ENCODE measurements at regions not wholly inside any gene's neighbourhood (a gene's known extent, or its start where the extent isn't known, plus 50 kb on each side); places are given as distances from the start of the nearest gene placed in this dataset.
"Not testable (repeated sequence)": the region's sequence is repeated elsewhere in the genome, so short reads cannot be mapped to it uniquely, and the experiment has no call there.

DNA sequence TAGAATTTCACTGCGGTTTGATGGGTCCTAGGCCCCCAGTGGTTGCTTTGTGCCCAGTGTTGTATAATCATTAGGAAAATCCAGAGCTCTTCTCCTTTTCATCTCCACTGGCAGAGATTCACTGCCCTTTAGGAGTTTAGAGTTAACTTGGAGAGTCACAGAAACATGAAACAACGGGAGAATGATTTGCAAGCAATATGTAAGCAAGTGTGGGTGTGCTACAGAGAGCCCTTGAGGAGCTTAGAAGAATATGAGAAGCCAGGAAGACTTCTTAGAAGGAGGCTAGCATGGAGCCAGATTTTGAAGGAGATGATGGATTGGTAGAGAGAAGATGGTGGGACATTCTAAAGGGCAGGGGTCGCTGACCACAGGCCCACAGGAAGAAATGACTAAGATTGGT lies 327.3 kb downstream of the ZNF326 start:
- no peak for DNase-seq
- no peaks in the 10 kb centered on the region for H3K9me3 Mint-ChIP-seq
- CTCF ChIA-PET = no interaction called here
- H3K36me3 Mint-ChIP-seq = no peaks in the 10 kb centered on the region
- no peaks in the 10 kb centered on the region for H3K27me3 Mint-ChIP-seq
- H3K27ac Mint-ChIP-seq = no peak overlapping the region
- no peaks in the 10 kb centered on the region for H3K4me1 Mint-ChIP-seq
- no peak overlapping the region for H3K4me3 Mint-ChIP-seq

DNA sequence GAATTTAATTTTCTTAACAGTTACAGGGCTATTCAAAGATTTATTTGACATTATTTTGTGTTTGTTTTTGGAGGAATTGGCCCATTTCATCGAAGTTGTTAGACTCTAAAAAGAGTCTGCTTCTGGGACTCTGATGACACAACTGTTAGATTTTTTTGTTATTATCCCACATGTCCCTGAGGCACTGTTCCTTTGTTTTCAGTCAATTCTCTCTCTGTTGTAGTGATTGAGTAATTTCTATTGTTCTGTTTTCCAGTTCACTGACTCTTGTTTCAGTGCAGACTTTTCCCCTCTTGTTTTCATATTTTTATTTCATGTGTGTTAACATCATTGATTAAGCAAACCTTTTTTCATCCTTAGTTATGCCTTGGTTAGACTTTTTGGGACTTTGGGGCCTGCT lies 325.0 kb downstream of the ZNF326 start:
- Mint-ChIP-seq H3K27ac (no peak overlapping the region), H3K4me1 (no peaks in the 10 kb centered on the region), H3K36me3 (no peaks in the 10 kb centered on the region), H3K9me3 (no peaks in the 10 kb centered on the region), H3K4me3 (no peak overlapping the region), H3K27me3 (no peaks in the 10 kb centered on the region)
- DNase-seq = no peak
- CTCF ChIA-PET = no interaction called here

- no peak overlapping the region for H3K27ac Mint-ChIP-seq
- CTCF ChIA-PET = interaction anchor here (0.8 kb wide), 1 partner anchor 273 kb away, joined by 3 read pairs; no protein-coding TSS in a partner anchor
- no peaks in the 10 kb centered on the region for H3K36me3 Mint-ChIP-seq
These were observed 323.5 kb downstream of the ZNF326 start for GRCh38 chr1:90318431-90318830.

DNA sequence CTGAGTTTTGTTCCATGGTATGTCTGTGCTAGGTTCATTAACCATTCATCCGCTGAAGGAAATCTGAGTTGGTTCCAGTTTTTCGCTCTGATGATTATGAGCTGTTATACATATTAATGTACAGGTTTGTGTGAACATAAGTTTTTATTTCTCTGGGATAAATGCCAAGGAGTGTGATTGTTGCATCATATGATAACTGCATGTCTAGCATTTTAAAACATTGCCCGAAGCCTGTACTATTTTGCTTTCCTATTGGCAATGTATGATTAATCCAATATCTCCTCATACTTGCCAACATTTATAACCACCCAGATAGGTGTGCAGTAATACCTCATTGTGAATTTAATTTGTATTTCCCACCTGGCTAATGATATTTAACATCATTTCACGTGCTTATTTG lies 322.7 kb downstream of the ZNF326 start:
- Mint-ChIP-seq H3K27me3 (no peaks in the 10 kb centered on the region), H3K9me3 (no peaks in the 10 kb centered on the region), H3K4me1 (no peaks in the 10 kb centered on the region), H3K27ac (no peak overlapping the region), H3K4me3 (no peak overlapping the region), H3K36me3 (no peaks in the 10 kb centered on the region)
- no peak for DNase-seq
- CTCF ChIA-PET = no interaction called here

More at GRCh38 chr1:90318431-90318830, 323.5 kb downstream of the ZNF326 start:
- no peaks in the 10 kb centered on the region for H3K27me3 Mint-ChIP-seq
- H3K4me3 Mint-ChIP-seq = no peak overlapping the region
- H3K4me1 Mint-ChIP-seq = no peaks in the 10 kb centered on the region
- no peak for DNase-seq
- no peaks in the 10 kb centered on the region for H3K9me3 Mint-ChIP-seq

- H3K36me3 Mint-ChIP-seq = no peaks in the 10 kb centered on the region
- no peaks in the 10 kb centered on the region for H3K9me3 Mint-ChIP-seq
- H3K27me3 Mint-ChIP-seq = no peaks in the 10 kb centered on the region
- CTCF ChIA-PET = no interaction called here
- no peaks in the 10 kb centered on the region for H3K4me1 Mint-ChIP-seq
- H3K27ac Mint-ChIP-seq = no peak overlapping the region
- DNase-seq = no peak
- H3K4me3 Mint-ChIP-seq = no peak overlapping the region
These were observed 319.6 kb downstream of the ZNF326 start for GRCh38 chr1:90314533-90314932.

GRCh38 chr1:90313778-90314177 lies 318.9 kb downstream of the ZNF326 start:
- Mint-ChIP-seq H3K4me3 (no peak overlapping the region), H3K4me1 (no peaks in the 10 kb centered on the region)

DNA sequence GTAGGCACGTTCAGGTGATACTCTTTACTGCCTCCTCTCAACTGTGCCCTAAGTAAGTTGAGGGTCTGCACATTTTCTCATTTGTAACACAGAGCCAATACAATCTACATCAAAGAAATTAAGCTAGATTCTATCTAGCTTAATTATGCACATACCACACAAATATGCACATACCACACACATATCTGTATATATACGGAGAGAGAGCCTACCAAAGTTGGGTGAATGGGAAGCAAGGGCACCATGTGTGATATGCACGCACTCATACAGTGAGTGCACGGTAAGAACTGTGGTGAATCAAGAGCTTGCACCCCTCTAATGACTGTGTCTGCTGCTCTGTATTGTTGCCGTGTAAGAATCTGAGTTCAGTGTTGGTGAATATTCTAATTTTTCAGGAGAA lies 314.9 kb downstream of the ZNF326 start:
- CTCF ChIA-PET = no interaction called here
- no peaks in the 10 kb centered on the region for H3K27me3 Mint-ChIP-seq
- H3K27ac Mint-ChIP-seq = no peak overlapping the region
- H3K9me3 Mint-ChIP-seq = no peaks in the 10 kb centered on the region
- H3K4me1 Mint-ChIP-seq = no peaks in the 10 kb centered on the region
- no peaks in the 10 kb centered on the region for H3K36me3 Mint-ChIP-seq
- no peak overlapping the region for H3K4me3 Mint-ChIP-seq
- DNase-seq = no peak

More at GRCh38 chr1:90313778-90314177, 318.9 kb downstream of the ZNF326 start:
- Mint-ChIP-seq H3K36me3 (no peaks in the 10 kb centered on the region), H3K27me3 (no peaks in the 10 kb centered on the region), H3K27ac (no peak overlapping the region), H3K9me3 (no peaks in the 10 kb centered on the region)
- DNase-seq = no peak
- CTCF ChIA-PET = no interaction called here

DNA sequence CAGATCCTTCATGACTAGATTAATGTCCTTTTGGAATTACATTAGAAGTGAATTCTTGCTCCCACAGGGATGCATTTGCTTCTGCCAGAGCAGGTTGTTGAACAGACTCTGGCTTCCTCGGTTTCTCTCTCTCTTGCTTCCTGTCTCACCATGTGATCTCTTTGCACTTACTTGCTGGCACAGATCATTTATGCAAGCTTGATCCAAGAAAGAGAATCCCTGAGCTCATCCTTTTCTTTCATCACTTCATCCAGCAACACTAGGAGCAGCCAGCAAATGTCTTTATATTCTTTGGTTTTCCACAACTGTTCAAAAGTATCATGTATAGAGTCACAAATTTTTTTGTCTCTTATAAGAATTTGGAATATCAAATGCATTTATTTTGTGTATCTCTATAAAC lies 313.5 kb downstream of the ZNF326 start:
- no peaks in the 10 kb centered on the region for H3K4me1 Mint-ChIP-seq
- CTCF ChIA-PET = no interaction called here

GRCh38 chr1:90305577-90305976 lies 310.7 kb downstream of the ZNF326 start:
- CTCF ChIA-PET = no interaction called here
- DNase-seq = no peak
- no peaks in the 10 kb centered on the region for H3K36me3 Mint-ChIP-seq
- H3K27me3 Mint-ChIP-seq = no peaks in the 10 kb centered on the region
- H3K9me3 Mint-ChIP-seq = no peaks in the 10 kb centered on the region
- no peak overlapping the region for H3K4me3 Mint-ChIP-seq
- H3K27ac Mint-ChIP-seq = no peak overlapping the region
- no peaks in the 10 kb centered on the region for H3K4me1 Mint-ChIP-seq

More for the DNA sequence above, 313.5 kb downstream of the ZNF326 start:
- H3K4me3 Mint-ChIP-seq = no peak overlapping the region
- H3K27me3 Mint-ChIP-seq = no peaks in the 10 kb centered on the region
- DNase-seq = no peak
- no peaks in the 10 kb centered on the region for H3K36me3 Mint-ChIP-seq
- H3K27ac Mint-ChIP-seq = no peak overlapping the region
- no peaks in the 10 kb centered on the region for H3K9me3 Mint-ChIP-seq

DNA sequence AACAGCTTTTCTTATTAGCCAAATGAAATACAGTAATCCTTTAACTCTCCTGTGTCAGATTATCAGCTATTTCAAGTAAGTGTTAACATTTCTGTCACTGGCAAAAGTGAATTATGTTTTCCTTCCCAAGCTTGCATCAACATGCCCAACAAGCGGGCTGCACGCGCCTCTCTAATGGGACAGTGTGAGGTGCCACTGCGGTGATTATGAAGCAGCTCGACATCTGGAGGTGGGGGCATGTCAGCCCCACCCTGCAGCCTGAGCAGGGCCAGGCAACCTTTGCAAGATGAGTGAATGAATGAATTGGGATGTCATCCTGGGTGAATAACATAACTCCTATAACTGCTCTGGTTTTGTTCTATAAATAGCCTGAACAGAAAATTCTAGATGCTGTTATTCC lies 301.4 kb downstream of the ZNF326 start:
- CTCF ChIA-PET = no interaction called here
- Mint-ChIP-seq H3K27me3 (no peaks in the 10 kb centered on the region), H3K9me3 (no peaks in the 10 kb centered on the region), H3K4me3 (no peak overlapping the region), H3K36me3 (no peaks in the 10 kb centered on the region), H3K27ac (no peak overlapping the region), H3K4me1 (no peaks in the 10 kb centered on the region)
- no peak for DNase-seq

DNA sequence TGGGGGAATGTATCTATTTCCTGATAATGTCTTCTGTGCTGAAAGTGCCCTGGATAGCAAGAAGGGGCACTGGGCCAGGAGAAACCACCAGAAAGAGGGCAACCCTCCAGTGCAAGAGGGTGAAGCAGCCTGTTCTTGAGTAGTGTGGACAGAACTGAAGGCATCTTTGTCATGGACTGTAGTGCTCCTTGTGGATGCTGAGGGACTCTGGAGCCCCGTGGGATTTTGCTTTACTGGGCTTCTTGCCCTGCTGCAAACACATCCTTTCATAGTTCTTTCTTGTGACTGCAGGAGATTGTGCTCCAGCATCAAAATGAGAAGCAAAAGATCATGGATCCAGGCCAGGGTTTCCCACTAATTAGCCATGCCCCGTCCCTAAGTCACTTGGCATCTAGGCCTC lies 300.6 kb downstream of the ZNF326 start:
- Mint-ChIP-seq H3K27me3 (no peaks in the 10 kb centered on the region), H3K27ac (no peak overlapping the region), H3K4me3 (no peak overlapping the region), H3K36me3 (no peaks in the 10 kb centered on the region), H3K4me1 (no peaks in the 10 kb centered on the region), H3K9me3 (no peaks in the 10 kb centered on the region)
- DNase-seq = no peak
- CTCF ChIA-PET = no interaction called here

DNA sequence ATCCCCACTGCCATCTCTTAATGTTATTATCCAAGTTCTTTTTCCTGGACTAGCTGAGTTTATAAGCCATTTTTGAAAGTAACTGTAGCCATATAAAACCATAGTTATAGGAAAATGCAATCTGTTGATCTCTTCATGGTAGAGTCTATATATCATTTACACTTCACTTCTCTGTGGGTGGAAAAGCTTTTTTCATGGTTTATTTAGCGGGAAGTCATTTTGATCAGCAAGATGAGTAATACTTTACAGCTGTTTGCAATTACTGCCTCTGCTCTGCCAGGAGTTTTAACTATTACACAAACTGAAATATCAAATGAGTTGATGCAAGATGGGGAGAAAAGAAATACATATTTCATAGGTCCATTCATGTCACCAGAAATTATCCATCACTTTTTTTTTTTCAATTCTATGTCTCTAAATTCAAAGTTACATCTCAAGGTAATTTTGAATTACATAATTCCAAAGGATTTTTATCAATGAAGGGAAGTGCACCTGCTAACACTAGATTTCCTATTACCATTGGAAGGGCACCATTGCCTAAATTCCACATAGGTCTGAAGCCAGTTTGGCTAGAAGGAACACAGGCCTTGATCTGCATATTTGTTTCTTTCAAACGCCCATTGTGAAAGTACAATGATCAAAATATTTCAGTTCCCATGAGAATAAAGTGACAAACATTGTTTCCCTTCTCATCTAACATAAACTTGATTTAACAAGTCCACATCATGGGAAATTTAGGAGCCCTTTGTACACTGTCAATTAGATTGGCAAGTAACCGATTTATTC lies 296.7 kb downstream of the ZNF326 start:
- Mint-ChIP-seq H3K27ac (no peak overlapping the region), H3K4me1 (no peaks in the 10 kb centered on the region), H3K4me3 (no peak overlapping the region), H3K9me3 (no peaks in the 10 kb centered on the region), H3K27me3 (no peaks in the 10 kb centered on the region), H3K36me3 (no peaks in the 10 kb centered on the region)
- DNase-seq = no peak
- CTCF ChIA-PET = interaction anchor here (1.1 kb wide), 1 partner anchor 9 kb away, joined by 3 read pairs; no protein-coding TSS in a partner anchor

DNA sequence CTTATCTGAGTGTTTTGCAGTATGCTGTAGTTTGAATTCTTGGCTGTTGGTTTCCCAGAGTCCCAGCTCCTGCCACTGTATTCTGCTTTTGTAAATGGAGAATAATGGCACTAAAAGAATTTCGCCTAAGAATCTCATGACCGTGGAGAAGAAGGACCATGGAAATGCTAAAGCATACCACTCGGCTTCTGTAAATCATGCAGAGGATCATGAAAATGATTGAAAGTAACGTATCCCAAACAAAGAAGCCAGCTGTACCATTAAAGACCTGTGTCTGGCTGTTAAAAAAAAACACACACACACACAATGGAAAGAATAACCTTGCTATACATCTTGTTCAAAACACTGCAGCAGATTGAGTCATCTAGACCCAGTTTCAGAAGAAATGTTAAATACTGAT lies 287.9 kb downstream of the ZNF326 start:
- no peaks in the 10 kb centered on the region for H3K27me3 Mint-ChIP-seq
- H3K27ac Mint-ChIP-seq = no peak overlapping the region
- no peak for DNase-seq
- no peaks in the 10 kb centered on the region for H3K4me1 Mint-ChIP-seq
- H3K9me3 Mint-ChIP-seq = no peaks in the 10 kb centered on the region
- H3K36me3 Mint-ChIP-seq = no peaks in the 10 kb centered on the region
- CTCF ChIA-PET = interaction anchor here (1.3 kb wide), 1 partner anchor 8 kb away, joined by 3 read pairs; no protein-coding TSS in a partner anchor
- no peak overlapping the region for H3K4me3 Mint-ChIP-seq

DNA sequence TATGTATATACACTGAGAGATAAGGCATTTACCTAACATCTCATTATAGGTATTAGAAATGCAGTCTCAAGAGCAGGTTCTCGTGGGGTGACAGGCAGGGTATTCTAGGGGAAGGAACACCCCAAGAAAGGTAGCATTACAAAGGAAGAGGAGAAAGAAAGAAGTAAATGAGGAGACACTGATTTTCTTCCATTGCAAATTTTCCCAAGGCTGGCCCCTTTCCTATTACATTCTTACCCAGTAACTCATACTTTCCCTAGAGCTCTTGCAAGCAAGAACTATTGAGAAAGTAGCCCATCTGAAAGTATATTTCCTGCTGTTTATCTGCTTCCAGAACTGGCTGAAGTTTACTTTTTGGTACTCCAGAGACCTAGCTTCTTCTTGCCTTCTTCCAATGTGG lies 287.0 kb downstream of the ZNF326 start:
- not testable (repeated sequence) for DNase-seq, H3K27me3 Mint-ChIP-seq, H3K36me3 Mint-ChIP-seq, H3K4me1 Mint-ChIP-seq, H3K27ac Mint-ChIP-seq, H3K9me3 Mint-ChIP-seq, H3K4me3 Mint-ChIP-seq
- CTCF ChIA-PET = interaction anchor here (1.3 kb wide), 1 partner anchor 9 kb away, joined by 3 read pairs; no protein-coding TSS in a partner anchor

DNA sequence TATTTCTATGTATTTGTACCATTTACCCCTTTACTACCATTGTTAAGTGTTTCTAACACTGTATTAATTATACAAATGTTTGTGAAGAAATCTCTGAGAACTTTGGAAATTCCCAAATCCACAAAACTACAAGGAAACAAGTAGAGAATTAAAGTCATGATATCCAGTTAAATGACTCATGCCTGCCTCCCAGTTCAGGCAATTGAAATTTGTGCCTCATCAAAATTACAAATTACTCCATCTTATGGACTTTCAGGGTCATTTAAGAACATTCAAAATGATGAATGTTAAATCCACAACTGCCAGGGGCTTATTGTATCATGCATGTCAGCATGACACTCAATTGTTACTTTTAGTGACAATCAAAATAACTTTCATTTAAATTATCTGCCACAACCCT lies 282.4 kb downstream of the ZNF326 start:
- Mint-ChIP-seq H3K27ac (no peak overlapping the region), H3K36me3 (no peaks in the 10 kb centered on the region), H3K27me3 (no peaks in the 10 kb centered on the region), H3K4me1 (no peaks in the 10 kb centered on the region), H3K9me3 (no peaks in the 10 kb centered on the region), H3K4me3 (no peak overlapping the region)
- no peak for DNase-seq
- CTCF ChIA-PET = no interaction called here

All from activated naive CD4-positive, alpha-beta T cell treated with anti-CD3 and anti-CD28 coated beads, Interleukin-2, amount 10 ng/mL, durations not matched to agents 7 days and 5 days (primary cell).